Neural progenitor cell (in vitro differentiated cells): ENCODE measurements at regions not wholly inside any gene's neighbourhood (a gene's known extent, or its start where the extent isn't known, plus 50 kb on each side); places are given as distances from the start of the nearest gene placed in this dataset.

Experiments
- DNase-seq: peaks from one replicate; pipeline ENCODE4 v3.0.0-alpha.2; 2016; ENCODE audit warnings: low spot score
- H2AFZ ChIP-seq: fragments of 200-600 bp; sonication (generic); replicated peaks from 2 replicates; pipeline ENCODE4 v1.6.1; 2016; ENCODE audit warnings: antibody characterized with exemption
- H3F3A ChIP-seq: fragments of 200-600 bp; sonication (generic); 2 replicates; pipeline ENCODE4 v1.6.1; 2016; ENCODE audit warnings: antibody characterized with exemption, low read depth
- H3K27ac ChIP-seq: fragments of 200-600 bp; sonication (generic); 2 replicates; pipeline ENCODE4 v1.5.1; 2016; ENCODE audit warnings: mild to moderate bottlenecking
- H3K27me3 ChIP-seq: fragments of 200-600 bp; sonication (generic); 2 replicates; pipeline ENCODE4 v1.6.1; 2016; ENCODE audit warnings: mild to moderate bottlenecking, moderate library complexity
- H3K36me3 ChIP-seq: fragments of 200-600 bp; sonication (generic); 2 replicates; pipeline ENCODE4 v1.5.1; 2016
- H3K4me1 ChIP-seq: fragments of 200-600 bp; sonication (generic); 2 replicates; pipeline ENCODE4 v1.6.1; 2016; ENCODE audit warnings: mixed run types
- H3K4me2 ChIP-seq: fragments of 200-600 bp; sonication (generic); 2 replicates; pipeline ENCODE4 v1.6.1; 2016
- H3K4me3 ChIP-seq: fragments of 200-600 bp; sonication (generic); 2 replicates; pipeline ENCODE4 v1.5.1; 2016
- H3K79me2 ChIP-seq: fragments of 200-600 bp; sonication (generic); 2 replicates; pipeline ENCODE4 v1.6.1; 2016; ENCODE audit warnings: low read depth
- H3K9ac ChIP-seq: fragments of 200-600 bp; sonication (generic); 2 replicates; pipeline ENCODE4 v1.6.1; 2016
- H3K9me3 ChIP-seq: fragments of 200-600 bp; sonication (generic); 2 replicates; pipeline ENCODE4 v1.5.1; 2016; ENCODE audit warnings: low read depth
- H4K20me1 ChIP-seq: fragments of 200-600 bp; sonication (generic); 2 replicates; pipeline ENCODE4 v1.6.1; 2016; ENCODE audit warnings: low read depth
- H3K27ac Mint-ChIP-seq: 3 replicates; pipeline ENCODE4 v1.8.0; 2021; ENCODE audit warnings: mixed read lengths
- H3K27me3 Mint-ChIP-seq: 2 replicates; pipeline ENCODE4 v1.8.0; 2022; ENCODE audit warnings: low read depth, mild to moderate bottlenecking, inconsistent platforms, moderate library complexity, mixed read lengths; ENCODE audit not compliant: insufficient read depth
- H3K36me3 Mint-ChIP-seq: 3 replicates; pipeline ENCODE4 v1.8.0; 2021; ENCODE audit warnings: mixed read lengths
- H3K4me1 Mint-ChIP-seq: 3 replicates; pipeline ENCODE4 v1.8.0; 2021; ENCODE audit warnings: mixed read lengths
- H3K4me3 Mint-ChIP-seq: 3 replicates; pipeline ENCODE4 v1.8.0; 2021; ENCODE audit warnings: mild to moderate bottlenecking, moderate library complexity, mixed read lengths
- H3K9me3 Mint-ChIP-seq: 3 replicates; pipeline ENCODE4 v1.8.0; 2020; ENCODE audit warnings: mixed read lengths
- CTCF ChIP-seq: fragments of 200-600 bp; sonication (generic); IDR thresholded peaks from 2 replicates; pipeline ENCODE4 v1.5.1; 2017; ENCODE audit warnings: antibody characterized with exemption, mild to moderate bottlenecking
- EZH2 ChIP-seq: fragments of 200-600 bp; sonication (generic); IDR thresholded peaks from 2 replicates; pipeline ENCODE4 v1.6.1; 2017; ENCODE audit warnings: antibody characterized with exemption, mild to moderate bottlenecking, moderate library complexity
- EZH2phosphoT487 ChIP-seq: fragments of 200-600 bp; sonication (generic); IDR thresholded peaks from 2 replicates; pipeline ENCODE4 v1.6.1; 2017; ENCODE audit warnings: antibody characterized with exemption

GRCh38 chr6:167508919-167509852 is 184.3 kb downstream of the TTLL2 start:
- TF ChIP-seq CTCF = no peak
- no peak for TF ChIP-seq EZH2
- no peak for TF ChIP-seq EZH2phosphoT487
- peak overlapping the region; percentile 76 for H3K27ac Mint-ChIP-seq
- peaks cover 14% of the 10 kb centered on the region for H3F3A ChIP-seq
- no peaks in the 10 kb centered on the region for H3K79me2 ChIP-seq
- no peak for DNase-seq
- no peak overlapping the region for H3K27ac ChIP-seq
- H3K4me1 Mint-ChIP-seq = peaks cover 37% of the 10 kb centered on the region
- H3K9ac ChIP-seq = no peak overlapping the region
- no peak overlapping the region for H3K4me2 ChIP-seq
- no peaks in the 10 kb centered on the region for H3K36me3 ChIP-seq
- no peak overlapping the region for H2AFZ ChIP-seq
- H3K9me3 ChIP-seq = no peaks in the 10 kb centered on the region
- no peaks in the 10 kb centered on the region for H4K20me1 ChIP-seq
- H3K4me3 ChIP-seq = no peak overlapping the region
- H3K27me3 Mint-ChIP-seq = peaks cover 7% of the 10 kb centered on the region
- H3K36me3 Mint-ChIP-seq = no peaks in the 10 kb centered on the region
- H3K4me1 ChIP-seq = peaks cover 11% of the 10 kb centered on the region
- H3K27me3 ChIP-seq = no peaks in the 10 kb centered on the region
- no peak overlapping the region for H3K4me3 Mint-ChIP-seq
- H3K9me3 Mint-ChIP-seq = peaks cover 2% of the 10 kb centered on the region

GRCh38 chr6:167509853-167510220 is 185.0 kb downstream of the TTLL2 start:
- Histone ChIP-seq H3K9me3 (no peaks in the 10 kb centered on the region), H3F3A (peaks cover 14% of the 10 kb centered on the region), H3K27me3 (no peaks in the 10 kb centered on the region), H3K27ac (no peak overlapping the region), H4K20me1 (no peaks in the 10 kb centered on the region), H3K36me3 (no peaks in the 10 kb centered on the region), H2AFZ (no peak overlapping the region), H3K4me2 (no peak overlapping the region), H3K4me3 (no peak overlapping the region), H3K9ac (no peak overlapping the region), H3K4me1 (peaks cover 11% of the 10 kb centered on the region), H3K79me2 (no peaks in the 10 kb centered on the region)
- peaks cover 2% of the 10 kb centered on the region for H3K9me3 Mint-ChIP-seq
- H3K4me1 Mint-ChIP-seq = peaks cover 35% of the 10 kb centered on the region
- TF ChIP-seq EZH2 (no peak), CTCF (no peak), EZH2phosphoT487 (no peak)
- H3K4me3 Mint-ChIP-seq = no peak overlapping the region
- peak overlapping the region; percentile 69 for H3K27ac Mint-ChIP-seq
- H3K36me3 Mint-ChIP-seq = no peaks in the 10 kb centered on the region
- peaks cover 4% of the 10 kb centered on the region for H3K27me3 Mint-ChIP-seq
- DNase-seq = no peak

GRCh38 chr6:167510648-167511047 is 185.8 kb downstream of the TTLL2 start:
- Histone ChIP-seq H3K4me3 (no peak overlapping the region), H3K36me3 (no peaks in the 10 kb centered on the region), H3K27me3 (no peaks in the 10 kb centered on the region), H3K9ac (no peak overlapping the region), H3K27ac (no peak overlapping the region), H4K20me1 (no peaks in the 10 kb centered on the region), H2AFZ (no peak overlapping the region), H3K4me1 (peaks cover 11% of the 10 kb centered on the region), H3K4me2 (no peak overlapping the region), H3K9me3 (no peaks in the 10 kb centered on the region), H3F3A (peaks cover 14% of the 10 kb centered on the region), H3K79me2 (no peaks in the 10 kb centered on the region)
- peaks cover 4% of the 10 kb centered on the region for H3K27me3 Mint-ChIP-seq
- DNase-seq = peak; percentile 52
- TF ChIP-seq EZH2 (no peak), EZH2phosphoT487 (no peak), CTCF (no peak)
- H3K36me3 Mint-ChIP-seq = no peaks in the 10 kb centered on the region
- peaks cover 35% of the 10 kb centered on the region for H3K4me1 Mint-ChIP-seq
- no peak overlapping the region for H3K4me3 Mint-ChIP-seq
- peaks cover 2% of the 10 kb centered on the region for H3K9me3 Mint-ChIP-seq
- peak overlapping the region; percentile 69 for H3K27ac Mint-ChIP-seq
